Astrocyte (in vitro differentiated cells and primary cell): ENCODE measurements at regions not wholly inside any gene's neighbourhood (a gene's known extent, or its start where the extent isn't known, plus 50 kb on each side); places are given as distances from the start of the nearest gene placed in this dataset.

Source experiments
- EZH2 ChIP-seq: IDR thresholded peaks from 2 replicates; pipeline ENCODE4 v1.6.1; 2012; ENCODE audit warnings: mild to moderate bottlenecking, low read length, inconsistent platforms; ENCODE audit not compliant: insufficient read depth
- TF ChIP-seq, protein P1 (sequence below): IDR thresholded peaks from 2 replicates; pipeline ENCODE4 v1.5.1; 2011; ENCODE audit warnings: low read depth, mild to moderate bottlenecking, inconsistent platforms, low read length, moderate library complexity; ENCODE audit not compliant: insufficient read depth

DNA sequence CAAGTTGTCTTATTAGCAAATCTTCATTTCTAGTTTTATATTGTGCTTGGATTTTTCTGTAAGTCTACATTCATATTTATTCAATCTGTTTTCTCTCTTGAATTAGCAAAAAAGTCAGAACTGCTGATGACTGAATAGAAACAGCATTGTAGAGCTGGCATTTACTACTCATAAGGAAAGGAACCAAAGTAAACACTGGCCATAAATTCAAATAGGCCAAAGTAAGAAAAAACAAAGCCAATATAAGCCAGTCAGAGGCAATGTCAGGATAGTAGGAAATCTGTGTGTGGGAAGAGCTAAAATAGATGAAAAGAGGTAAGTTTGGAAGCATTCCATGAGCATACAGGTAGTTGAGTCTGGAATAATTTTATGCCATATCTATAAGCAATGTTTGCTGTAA lies 307.2 kb upstream of the SLITRK3 start:
- TF ChIP-seq, protein P1, sequence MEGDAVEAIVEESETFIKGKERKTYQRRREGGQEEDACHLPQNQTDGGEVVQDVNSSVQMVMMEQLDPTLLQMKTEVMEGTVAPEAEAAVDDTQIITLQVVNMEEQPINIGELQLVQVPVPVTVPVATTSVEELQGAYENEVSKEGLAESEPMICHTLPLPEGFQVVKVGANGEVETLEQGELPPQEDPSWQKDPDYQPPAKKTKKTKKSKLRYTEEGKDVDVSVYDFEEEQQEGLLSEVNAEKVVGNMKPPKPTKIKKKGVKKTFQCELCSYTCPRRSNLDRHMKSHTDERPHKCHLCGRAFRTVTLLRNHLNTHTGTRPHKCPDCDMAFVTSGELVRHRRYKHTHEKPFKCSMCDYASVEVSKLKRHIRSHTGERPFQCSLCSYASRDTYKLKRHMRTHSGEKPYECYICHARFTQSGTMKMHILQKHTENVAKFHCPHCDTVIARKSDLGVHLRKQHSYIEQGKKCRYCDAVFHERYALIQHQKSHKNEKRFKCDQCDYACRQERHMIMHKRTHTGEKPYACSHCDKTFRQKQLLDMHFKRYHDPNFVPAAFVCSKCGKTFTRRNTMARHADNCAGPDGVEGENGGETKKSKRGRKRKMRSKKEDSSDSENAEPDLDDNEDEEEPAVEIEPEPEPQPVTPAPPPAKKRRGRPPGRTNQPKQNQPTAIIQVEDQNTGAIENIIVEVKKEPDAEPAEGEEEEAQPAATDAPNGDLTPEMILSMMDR = no peak
- no peak for TF ChIP-seq EZH2
